ENCODE measurements at regions not wholly inside any gene's neighbourhood (a gene's known extent, or its start where the extent isn't known, plus 50 kb on each side); places are given as distances from the start of the nearest gene placed in this dataset.

DNA sequence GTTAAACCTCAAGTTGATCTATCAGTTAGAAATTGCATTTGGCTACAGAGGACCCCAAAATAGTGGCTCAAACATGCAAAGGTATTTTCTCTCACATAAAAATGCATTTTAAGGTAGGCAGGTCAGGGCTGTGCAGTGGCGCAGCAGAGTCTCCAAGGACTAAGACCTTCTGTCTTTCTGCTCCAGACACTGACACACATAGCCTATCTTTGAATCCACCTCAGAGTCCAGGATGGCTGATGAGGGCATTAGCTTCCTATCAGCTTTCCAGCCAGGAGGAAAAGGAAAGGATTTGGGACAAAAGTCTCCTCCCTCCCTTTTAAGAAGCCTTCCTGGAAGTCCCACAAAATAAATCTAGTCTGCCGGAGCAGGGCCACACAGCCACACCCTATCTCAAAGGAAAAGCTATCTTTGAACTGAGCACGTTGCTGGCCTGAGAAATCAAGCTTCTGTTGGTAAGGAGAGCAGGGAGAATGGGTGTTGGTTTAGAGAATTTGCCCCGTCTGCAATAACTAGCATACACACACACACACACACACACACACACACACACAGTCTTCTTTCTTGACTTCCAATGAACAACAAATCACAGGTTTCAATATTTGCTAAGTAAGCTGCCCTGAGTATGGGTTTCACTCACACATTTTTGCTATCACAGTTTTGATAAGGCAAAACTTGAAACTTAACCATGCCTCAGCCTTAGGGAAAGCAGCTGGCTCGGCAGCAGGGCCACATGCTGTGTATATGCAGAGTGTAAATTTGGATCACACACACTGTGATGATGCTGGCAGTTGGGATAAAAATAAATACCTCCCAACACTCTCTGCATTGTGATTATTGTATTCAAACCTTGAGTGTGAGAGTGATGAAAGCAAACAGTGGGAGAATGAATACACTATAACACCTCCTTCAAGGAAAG, 116.6 kb upstream of the MAP3K1 start:
- TF ChIP-seq, protein P1, sequence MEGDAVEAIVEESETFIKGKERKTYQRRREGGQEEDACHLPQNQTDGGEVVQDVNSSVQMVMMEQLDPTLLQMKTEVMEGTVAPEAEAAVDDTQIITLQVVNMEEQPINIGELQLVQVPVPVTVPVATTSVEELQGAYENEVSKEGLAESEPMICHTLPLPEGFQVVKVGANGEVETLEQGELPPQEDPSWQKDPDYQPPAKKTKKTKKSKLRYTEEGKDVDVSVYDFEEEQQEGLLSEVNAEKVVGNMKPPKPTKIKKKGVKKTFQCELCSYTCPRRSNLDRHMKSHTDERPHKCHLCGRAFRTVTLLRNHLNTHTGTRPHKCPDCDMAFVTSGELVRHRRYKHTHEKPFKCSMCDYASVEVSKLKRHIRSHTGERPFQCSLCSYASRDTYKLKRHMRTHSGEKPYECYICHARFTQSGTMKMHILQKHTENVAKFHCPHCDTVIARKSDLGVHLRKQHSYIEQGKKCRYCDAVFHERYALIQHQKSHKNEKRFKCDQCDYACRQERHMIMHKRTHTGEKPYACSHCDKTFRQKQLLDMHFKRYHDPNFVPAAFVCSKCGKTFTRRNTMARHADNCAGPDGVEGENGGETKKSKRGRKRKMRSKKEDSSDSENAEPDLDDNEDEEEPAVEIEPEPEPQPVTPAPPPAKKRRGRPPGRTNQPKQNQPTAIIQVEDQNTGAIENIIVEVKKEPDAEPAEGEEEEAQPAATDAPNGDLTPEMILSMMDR (IDR thresholded peaks at IDR 0.05) = no peak
- no peak for TF ChIP-seq POLR2AphosphoS5 (IDR thresholded peaks at IDR 0.05)

Measured in suprapubic skin (tissue), 3 donors.